NB4 (cell line): ENCODE measurements at regions not wholly inside any gene's neighbourhood (a gene's known extent, or its start where the extent isn't known, plus 50 kb on each side); places are given as distances from the start of the nearest gene placed in this dataset.
A peak's percentile ranks its signal among the peaks of the same experiment; 100 is the strongest.

Source experiments
- DNase-seq: peaks from one replicate; pipeline ENCODE4 v3.0.0; 2010; ENCODE audit warnings: low read depth
- H3K4me3 ChIP-seq: one replicate; pipeline ENCODE4 v1.5.1; 2011; ENCODE audit warnings: mild to moderate bottlenecking, low read depth, low read length, moderate library complexity
- CTCF ChIP-seq: IDR thresholded peaks from one replicate; pipeline ENCODE4 v1.5.1; 2012; ENCODE audit warnings: low read depth, low read length
- MYC ChIP-seq: IDR thresholded peaks from 2 replicates; pipeline ENCODE4 v1.6.1; 2011; ENCODE audit warnings: low read depth, low read length
- POLR2A ChIP-seq: IDR thresholded peaks from 2 replicates; pipeline ENCODE4 v1.6.1; 2011; ENCODE audit warnings: mild to moderate bottlenecking; ENCODE audit not compliant: insufficient read length; ENCODE audit errors: extremely low read depth
- TF ChIP-seq, protein P1 (sequence below): IDR thresholded peaks from 2 replicates; pipeline ENCODE4 v1.6.1; 2011; ENCODE audit warnings: low read depth, low read length

DNA sequence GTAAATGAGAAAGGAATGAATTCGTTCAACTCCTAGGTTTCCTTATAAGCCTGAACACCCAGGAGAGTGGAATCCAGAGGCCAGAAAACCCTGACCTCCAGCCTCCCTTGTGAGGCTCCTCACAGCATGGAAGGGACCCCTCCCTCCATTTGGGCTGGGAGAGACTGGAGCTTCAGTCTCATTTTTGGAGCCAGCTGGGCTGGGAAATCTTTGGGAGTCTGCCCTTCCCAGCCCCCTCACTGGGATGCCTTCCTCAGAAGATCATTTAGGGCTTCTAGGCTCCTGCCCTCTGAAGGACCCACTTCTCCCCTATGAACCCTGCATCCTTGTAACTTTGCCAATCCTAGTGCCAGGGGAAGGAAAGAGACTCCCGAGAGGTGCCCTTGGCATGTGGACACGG lies 346.1 kb downstream of the CYP26B1 start:
- H3K4me3 ChIP-seq, result no peak overlapping the region
- TF ChIP-seq MYC (no peak), CTCF (no peak), POLR2A (no peak)
- TF ChIP-seq, protein P1, sequence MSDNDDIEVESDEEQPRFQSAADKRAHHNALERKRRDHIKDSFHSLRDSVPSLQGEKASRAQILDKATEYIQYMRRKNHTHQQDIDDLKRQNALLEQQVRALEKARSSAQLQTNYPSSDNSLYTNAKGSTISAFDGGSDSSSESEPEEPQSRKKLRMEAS, result no peak
- DNase-seq, result no peak

- H3K4me3 ChIP-seq, result no peak overlapping the region
- TF ChIP-seq POLR2A (no peak), CTCF (no peak), MYC (no peak)
- TF ChIP-seq, protein P1, result no peak
- DNase-seq, result no peak
Measured at GRCh38 chr2:71800851-71801250, 346.8 kb downstream of the CYP26B1 start.

DNA sequence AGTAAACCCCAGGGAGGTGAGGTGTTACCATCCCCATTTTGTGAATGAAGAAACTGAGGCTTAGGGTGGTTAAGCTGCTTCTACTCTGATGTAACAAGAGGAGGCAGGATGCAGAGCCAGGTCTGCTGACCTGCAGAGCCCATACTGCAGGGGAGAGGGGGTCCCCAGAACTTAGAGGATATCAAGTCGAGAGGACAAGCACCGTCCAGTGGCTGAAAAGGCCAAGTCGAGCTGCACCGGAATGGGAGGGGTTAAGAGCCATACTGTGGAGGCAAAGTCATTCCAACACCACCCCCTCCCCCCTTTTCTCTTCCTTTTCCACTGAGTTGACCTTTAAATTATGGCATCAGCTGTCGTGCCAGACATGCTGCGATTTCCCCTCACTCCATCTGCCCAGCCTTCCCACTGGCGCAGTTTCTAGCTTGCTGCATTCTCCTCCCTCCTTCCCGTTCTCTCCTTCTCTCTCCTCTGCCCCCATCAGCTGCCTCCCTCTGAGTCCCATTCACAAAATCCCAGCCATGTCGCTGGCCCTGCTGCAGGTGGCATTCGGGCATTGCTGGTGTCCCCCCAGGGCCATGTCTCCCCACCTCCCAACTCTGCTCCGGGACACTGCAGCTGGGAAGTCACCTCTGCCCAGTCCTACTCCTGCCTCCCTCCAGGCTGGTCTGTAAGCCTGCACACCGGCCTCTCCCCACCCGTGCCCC lies 346.9 kb downstream of the DYSF start:
- DNase-seq, result no peak
- H3K4me3 ChIP-seq, result no peak overlapping the region
- TF ChIP-seq POLR2A, result no peak
- TF ChIP-seq, protein P1, result no peak
- no peak for TF ChIP-seq CTCF
- no peak for TF ChIP-seq MYC

DNA sequence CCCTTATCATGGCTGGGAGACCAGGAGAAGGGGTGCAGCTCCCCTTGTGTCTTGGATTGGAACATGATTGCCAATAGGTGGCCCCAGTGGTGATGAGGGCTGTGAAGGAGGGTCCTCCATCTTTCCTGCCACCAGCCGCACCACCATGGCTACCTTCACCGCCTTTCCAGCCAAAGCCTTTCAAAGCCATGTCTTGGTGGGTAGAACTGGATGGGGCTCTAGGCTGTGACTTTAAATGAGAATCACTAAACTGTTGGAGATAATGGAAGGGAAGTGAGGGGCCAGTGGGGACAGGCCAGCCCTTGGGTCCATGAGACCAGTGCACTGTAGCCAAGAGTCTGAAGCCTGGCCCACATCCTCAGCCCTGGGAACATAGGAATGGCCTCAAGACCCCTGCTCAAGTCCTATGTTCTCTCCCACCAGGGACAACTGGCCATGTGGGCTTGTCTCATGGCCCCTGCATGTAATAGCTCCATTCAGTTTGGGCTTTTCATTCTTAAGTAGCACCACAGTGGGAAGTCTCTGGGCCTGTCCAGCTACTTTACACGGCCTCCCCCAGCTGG lies 345.7 kb downstream of the DYSF start:
- TF ChIP-seq CTCF (no peak), POLR2A (no peak), MYC (no peak)
- TF ChIP-seq, protein P1, result no peak
- H3K4me3 ChIP-seq, result no peak overlapping the region
- DNase-seq, result no peak

GRCh38 chr2:71798266-71799012 lies 345.1 kb downstream of the DYSF start:
- DNase-seq, result peak; percentile 62
- no peak overlapping the region for H3K4me3 ChIP-seq
- TF ChIP-seq MYC (no peak), CTCF (peak; percentile 91), POLR2A (no peak)
- TF ChIP-seq, protein P1, result no peak
